Astrocyte (in vitro differentiated cells and primary cell): ENCODE measurements at regions not wholly inside any gene's neighbourhood (a gene's known extent, or its start where the extent isn't known, plus 50 kb on each side); places are given as distances from the start of the nearest gene placed in this dataset.

Experiments used
- DNase-seq: peaks from one replicate; pipeline ENCODE4 v3.0.0-alpha.2; 2010; ENCODE audit warnings: low read depth
- FAIRE-seq: peaks from 2 replicates; lab custom pipeline; 2011; peaks lifted over from hg19 to GRCh38; lab: Jason Lieb, UNC
- H2AFZ ChIP-seq: 2 replicates; pipeline ENCODE4 v1.6.0; 2012; ENCODE audit warnings: low read depth, low read length, inconsistent platforms
- H3K27ac ChIP-seq: 2 replicates; pipeline ENCODE4 v1.5.1; 2011; ENCODE audit warnings: low read depth, low read length, inconsistent platforms
- H3K27me3 ChIP-seq: 2 replicates; pipeline ENCODE4 v1.6.0; 2011; ENCODE audit warnings: low read length, inconsistent platforms; ENCODE audit not compliant: insufficient read depth
- H3K36me3 ChIP-seq: 2 replicates; pipeline ENCODE4 v1.5.1; 2011; ENCODE audit warnings: low read length, inconsistent platforms; ENCODE audit not compliant: insufficient read depth
- H3K4me1 ChIP-seq: 2 replicates; pipeline ENCODE4 v1.5.1; 2011; ENCODE audit warnings: low read length, inconsistent platforms; ENCODE audit not compliant: insufficient read depth
- H3K4me2 ChIP-seq: 2 replicates; pipeline ENCODE4 v1.6.0; 2012; ENCODE audit warnings: low read length, inconsistent platforms
- H3K4me3 ChIP-seq: 2 replicates; pipeline ENCODE4 v1.5.1; 2011; ENCODE audit warnings: low read depth, mild to moderate bottlenecking, low read length, inconsistent platforms; ENCODE audit not compliant: insufficient read depth
- H3K79me2 ChIP-seq: 2 replicates; pipeline ENCODE4 v1.6.0; 2012; ENCODE audit warnings: mild to moderate bottlenecking, low read length, inconsistent platforms; ENCODE audit not compliant: insufficient read depth
- H3K9ac ChIP-seq: 2 replicates; pipeline ENCODE4 v1.6.0; 2012; ENCODE audit warnings: mild to moderate bottlenecking, low read length, inconsistent platforms
- H3K9me3 ChIP-seq: 2 replicates; pipeline ENCODE4 v1.5.1; 2012; ENCODE audit warnings: low read depth, mild to moderate bottlenecking, low read length, inconsistent platforms; ENCODE audit not compliant: insufficient read depth
- H4K20me1 ChIP-seq: 2 replicates; pipeline ENCODE4 v1.6.0; 2012; ENCODE audit warnings: low read length, inconsistent platforms; ENCODE audit not compliant: insufficient read depth
- H3K27ac Mint-ChIP-seq: one replicate; pipeline ENCODE4 v1.8.0; 2021; ENCODE audit warnings: mild to moderate bottlenecking, mixed read lengths; ENCODE audit not compliant: unreplicated experiment
- H3K27me3 Mint-ChIP-seq: one replicate; pipeline ENCODE4 v1.8.0; 2021; ENCODE audit warnings: low read depth, mixed read lengths; ENCODE audit not compliant: unreplicated experiment
- H3K36me3 Mint-ChIP-seq: one replicate; pipeline ENCODE4 v1.8.0; 2021; ENCODE audit warnings: low read depth, mixed read lengths; ENCODE audit not compliant: unreplicated experiment
- H3K4me1 Mint-ChIP-seq: one replicate; pipeline ENCODE4 v1.8.0; 2021; ENCODE audit warnings: low read depth, mixed read lengths; ENCODE audit not compliant: unreplicated experiment
- H3K4me3 Mint-ChIP-seq: one replicate; pipeline ENCODE4 v1.8.0; 2021; ENCODE audit warnings: mild to moderate bottlenecking, moderate library complexity, mixed read lengths; ENCODE audit not compliant: unreplicated experiment
- H3K9me3 Mint-ChIP-seq: one replicate; pipeline ENCODE4 v1.8.0; 2021; ENCODE audit warnings: mild to moderate bottlenecking, mixed read lengths; ENCODE audit not compliant: unreplicated experiment
- EZH2 ChIP-seq: IDR thresholded peaks from 2 replicates; pipeline ENCODE4 v1.6.1; 2012; ENCODE audit warnings: mild to moderate bottlenecking, low read length, inconsistent platforms; ENCODE audit not compliant: insufficient read depth
- TF ChIP-seq, protein P1 (sequence below): IDR thresholded peaks from 2 replicates; pipeline ENCODE4 v1.5.1; 2011; ENCODE audit warnings: low read depth, mild to moderate bottlenecking, inconsistent platforms, low read length, moderate library complexity; ENCODE audit not compliant: insufficient read depth

DNA sequence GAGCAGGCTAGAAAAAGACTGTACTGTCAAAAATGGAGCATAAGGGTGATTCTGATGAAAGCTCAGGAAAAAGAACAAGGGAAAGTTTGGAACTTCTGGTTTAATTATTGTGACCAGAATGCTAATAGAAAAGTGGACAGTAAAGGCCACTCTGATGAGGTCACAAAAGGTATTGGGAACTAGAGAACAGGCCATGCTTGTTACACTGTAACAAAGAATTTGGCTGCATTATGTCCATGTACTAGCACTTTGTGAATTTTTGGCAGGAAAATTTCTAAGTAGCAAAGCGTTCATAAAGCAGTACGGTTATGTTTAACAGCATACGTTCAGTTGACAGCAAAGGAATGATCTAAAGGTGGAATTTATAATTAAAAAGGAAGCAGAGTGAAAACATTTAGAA, 418.6 kb downstream of the TRIB2 start:
- no peaks in the 10 kb centered on the region for H3K4me1 Mint-ChIP-seq
- H3K79me2 ChIP-seq: no peaks in the 10 kb centered on the region
- no peak for TF ChIP-seq EZH2
- TF ChIP-seq, protein P1, sequence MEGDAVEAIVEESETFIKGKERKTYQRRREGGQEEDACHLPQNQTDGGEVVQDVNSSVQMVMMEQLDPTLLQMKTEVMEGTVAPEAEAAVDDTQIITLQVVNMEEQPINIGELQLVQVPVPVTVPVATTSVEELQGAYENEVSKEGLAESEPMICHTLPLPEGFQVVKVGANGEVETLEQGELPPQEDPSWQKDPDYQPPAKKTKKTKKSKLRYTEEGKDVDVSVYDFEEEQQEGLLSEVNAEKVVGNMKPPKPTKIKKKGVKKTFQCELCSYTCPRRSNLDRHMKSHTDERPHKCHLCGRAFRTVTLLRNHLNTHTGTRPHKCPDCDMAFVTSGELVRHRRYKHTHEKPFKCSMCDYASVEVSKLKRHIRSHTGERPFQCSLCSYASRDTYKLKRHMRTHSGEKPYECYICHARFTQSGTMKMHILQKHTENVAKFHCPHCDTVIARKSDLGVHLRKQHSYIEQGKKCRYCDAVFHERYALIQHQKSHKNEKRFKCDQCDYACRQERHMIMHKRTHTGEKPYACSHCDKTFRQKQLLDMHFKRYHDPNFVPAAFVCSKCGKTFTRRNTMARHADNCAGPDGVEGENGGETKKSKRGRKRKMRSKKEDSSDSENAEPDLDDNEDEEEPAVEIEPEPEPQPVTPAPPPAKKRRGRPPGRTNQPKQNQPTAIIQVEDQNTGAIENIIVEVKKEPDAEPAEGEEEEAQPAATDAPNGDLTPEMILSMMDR: no peak
- FAIRE-seq (no peak), DNase-seq (no peak)
- no peak overlapping the region for H3K4me2 ChIP-seq
- H3K9ac ChIP-seq: no peak overlapping the region
- H3K27ac ChIP-seq: no peak overlapping the region
- H2AFZ ChIP-seq: no peak overlapping the region
- no peaks in the 10 kb centered on the region for H3K27me3 Mint-ChIP-seq
- no peak overlapping the region for H3K4me3 Mint-ChIP-seq
- H3K4me3 ChIP-seq: no peak overlapping the region
- no peaks in the 10 kb centered on the region for H3K27me3 ChIP-seq
- no peak overlapping the region for H3K27ac Mint-ChIP-seq
- no peaks in the 10 kb centered on the region for H3K4me1 ChIP-seq
- H3K9me3 ChIP-seq: no peaks in the 10 kb centered on the region
- no peaks in the 10 kb centered on the region for H3K36me3 Mint-ChIP-seq
- H3K36me3 ChIP-seq: no peaks in the 10 kb centered on the region
- no peaks in the 10 kb centered on the region for H3K9me3 Mint-ChIP-seq
- H4K20me1 ChIP-seq: no peaks in the 10 kb centered on the region

DNA sequence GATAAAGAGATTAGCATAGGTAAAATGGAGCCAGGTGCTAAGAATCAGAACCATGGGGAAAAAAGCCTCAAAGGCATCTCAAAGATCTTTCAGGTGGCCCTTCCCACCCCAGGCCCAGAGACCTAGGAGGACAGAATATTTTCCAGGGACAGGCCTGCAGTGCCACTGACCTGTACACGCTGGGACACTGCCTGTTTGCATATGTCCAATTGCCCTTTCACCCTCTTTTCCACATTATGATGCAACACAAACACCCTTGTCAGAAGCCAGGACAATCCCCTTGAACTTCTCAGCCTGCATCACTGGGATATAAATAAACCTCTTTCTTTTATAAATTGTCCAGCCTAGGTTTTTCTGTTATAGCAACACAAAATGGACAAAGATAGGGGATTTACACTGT, 419.1 kb downstream of the TRIB2 start:
- Mint-ChIP-seq H3K36me3 (no peaks in the 10 kb centered on the region), H3K4me3 (no peak overlapping the region), H3K27ac (no peak overlapping the region), H3K4me1 (no peaks in the 10 kb centered on the region), H3K27me3 (no peaks in the 10 kb centered on the region), H3K9me3 (no peaks in the 10 kb centered on the region)
- FAIRE-seq: no peak
- H3K4me2 ChIP-seq: no peak overlapping the region
- H2AFZ ChIP-seq: no peak overlapping the region
- H3K4me1 ChIP-seq: no peaks in the 10 kb centered on the region
- H3K9me3 ChIP-seq: no peaks in the 10 kb centered on the region
- no peaks in the 10 kb centered on the region for H4K20me1 ChIP-seq
- TF ChIP-seq EZH2: no peak
- TF ChIP-seq, protein P1: no peak
- H3K36me3 ChIP-seq: no peaks in the 10 kb centered on the region
- DNase-seq: no peak
- no peak overlapping the region for H3K9ac ChIP-seq
- H3K4me3 ChIP-seq: no peak overlapping the region
- no peaks in the 10 kb centered on the region for H3K27me3 ChIP-seq
- no peak overlapping the region for H3K27ac ChIP-seq
- no peaks in the 10 kb centered on the region for H3K79me2 ChIP-seq

DNA sequence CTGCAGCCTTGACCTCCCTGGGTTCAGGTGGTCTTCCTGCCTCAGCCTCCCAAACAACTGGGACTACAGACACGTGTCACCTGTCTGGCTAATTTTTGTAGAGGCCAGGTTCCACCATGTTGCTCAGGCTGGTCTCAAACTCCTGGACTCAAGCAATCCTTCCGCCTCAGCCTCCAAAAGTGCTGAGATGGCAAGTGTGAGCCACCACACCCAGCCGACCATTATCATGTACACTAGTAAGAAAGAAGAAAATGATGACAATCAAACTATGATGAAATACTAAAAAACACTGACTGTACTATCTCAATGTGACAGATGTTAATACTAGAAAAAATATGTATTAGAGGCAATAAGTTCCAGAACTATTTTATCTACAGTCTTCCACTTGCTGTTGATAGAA, 420.9 kb downstream of the TRIB2 start:
- no peaks in the 10 kb centered on the region for H3K79me2 ChIP-seq
- H3K4me3 Mint-ChIP-seq: no peak overlapping the region
- H3K4me1 ChIP-seq: no peaks in the 10 kb centered on the region
- no peak overlapping the region for H3K4me3 ChIP-seq
- H3K9me3 ChIP-seq: no peaks in the 10 kb centered on the region
- no peaks in the 10 kb centered on the region for H3K36me3 Mint-ChIP-seq
- H3K4me1 Mint-ChIP-seq: no peaks in the 10 kb centered on the region
- no peak for DNase-seq
- no peak overlapping the region for H3K27ac ChIP-seq
- H3K27me3 Mint-ChIP-seq: no peaks in the 10 kb centered on the region
- no peaks in the 10 kb centered on the region for H3K27me3 ChIP-seq
- no peaks in the 10 kb centered on the region for H3K36me3 ChIP-seq
- no peak for FAIRE-seq
- no peaks in the 10 kb centered on the region for H4K20me1 ChIP-seq
- H3K27ac Mint-ChIP-seq: no peak overlapping the region
- no peak for TF ChIP-seq EZH2
- TF ChIP-seq, protein P1: no peak
- H2AFZ ChIP-seq: no peak overlapping the region
- no peak overlapping the region for H3K4me2 ChIP-seq
- H3K9me3 Mint-ChIP-seq: no peaks in the 10 kb centered on the region
- H3K9ac ChIP-seq: no peak overlapping the region
